ENCODE measurements at regions not wholly inside any gene's neighbourhood (a gene's known extent, or its start where the extent isn't known, plus 50 kb on each side); places are given as distances from the start of the nearest gene placed in this dataset.

GRCh38 chr14:84750284-84750683 lies 779.7 kb upstream of the FLRT2 start:
- ChIA-PET CTCF (no interaction called here), POLR2A (no interaction called here)
- Histone ChIP-seq H3K9me3 (ENCODE audit: control insufficient read depth in 1 of 2, insufficient read depth in 1 of 2, low read length in 2 of 2) (peaks cover 0 to 5% of the 10 kb centered on the region in 2 experiments), H3K27me3 (ENCODE audit: control insufficient read depth in 1 of 2, insufficient read depth in 2 of 2, low read length in 2 of 2) (no peaks in the 10 kb centered on the region), H3K27ac (ENCODE audit: low read depth in 1 of 2, low read length in 2 of 2) (no peak overlapping the region), H3K4me1 (ENCODE audit: insufficient read depth, low read length) (no peaks in the 10 kb centered on the region), H3K36me3 (ENCODE audit: insufficient read depth, low read length) (no peaks in the 10 kb centered on the region), H3K4me3 (ENCODE audit: low read length) (no peak overlapping the region)
- ATAC-seq (ENCODE audit: poor library complexity) (no peak), DNase-seq (no peak)
- no peaks in the 10 kb centered on the region for H3K4me1 Mint-ChIP-seq (ENCODE audit: low read depth)
- no peaks in the 10 kb centered on the region for H3K27me3 Mint-ChIP-seq
- H3K4me3 Mint-ChIP-seq = no peak overlapping the region
- TF ChIP-seq CTCF (IDR thresholded peaks at IDR 0.05) = no peak
- H3K36me3 Mint-ChIP-seq (ENCODE audit: low read depth) = no peaks in the 10 kb centered on the region
- H3K27ac Mint-ChIP-seq = no peak overlapping the region
- peaks cover 8% of the 10 kb centered on the region for H3K9me3 Mint-ChIP-seq
- intact Hi-C loops (cut with DNase I, micrococcal nuclease) = no loop called here

GRCh38 chr14:84750763-84751554 lies 779.0 kb upstream of the FLRT2 start:
- Histone ChIP-seq H3K27ac (ENCODE audit: low read depth in 1 of 2, low read length in 2 of 2) (no peak overlapping the region), H3K36me3 (ENCODE audit: insufficient read depth, low read length) (no peaks in the 10 kb centered on the region), H3K9me3 (ENCODE audit: control insufficient read depth in 1 of 2, insufficient read depth in 1 of 2, low read length in 2 of 2) (peaks cover 0 to 5% of the 10 kb centered on the region in 2 experiments), H3K27me3 (ENCODE audit: control insufficient read depth in 1 of 2, insufficient read depth in 2 of 2, low read length in 2 of 2) (no peaks in the 10 kb centered on the region), H3K4me1 (ENCODE audit: insufficient read depth, low read length) (no peaks in the 10 kb centered on the region), H3K4me3 (ENCODE audit: low read length) (no peak overlapping the region)
- DNase-seq (no peak), ATAC-seq (ENCODE audit: poor library complexity) (no peak)
- H3K27me3 Mint-ChIP-seq = no peaks in the 10 kb centered on the region
- ChIA-PET CTCF (no interaction called here), POLR2A (interaction anchor here (0.6 kb wide), 1 partner anchor 102 kb away, joined by 3 read pairs; no protein-coding TSS in a partner anchor)
- intact Hi-C loops (cut with DNase I, micrococcal nuclease) = no loop called here
- H3K27ac Mint-ChIP-seq = no peak overlapping the region
- no peak for TF ChIP-seq CTCF (IDR thresholded peaks at IDR 0.05)
- no peak overlapping the region for H3K4me3 Mint-ChIP-seq
- no peaks in the 10 kb centered on the region for H3K36me3 Mint-ChIP-seq (ENCODE audit: low read depth)
- H3K9me3 Mint-ChIP-seq = peaks cover 10% of the 10 kb centered on the region
- no peaks in the 10 kb centered on the region for H3K4me1 Mint-ChIP-seq (ENCODE audit: low read depth)

- DNase-seq (no peak), ATAC-seq (ENCODE audit: poor library complexity) (no peak)
- no peaks in the 10 kb centered on the region for H3K36me3 Mint-ChIP-seq (ENCODE audit: low read depth)
- Histone ChIP-seq H3K4me1 (ENCODE audit: insufficient read depth, low read length) (no peaks in the 10 kb centered on the region), H3K4me3 (ENCODE audit: low read length) (no peak overlapping the region), H3K9me3 (ENCODE audit: control insufficient read depth in 1 of 2, insufficient read depth in 1 of 2, low read length in 2 of 2) (peaks cover 0 to 5% of the 10 kb centered on the region in 2 experiments), H3K27ac (ENCODE audit: low read depth in 1 of 2, low read length in 2 of 2) (no peak overlapping the region), H3K27me3 (ENCODE audit: control insufficient read depth in 1 of 2, insufficient read depth in 2 of 2, low read length in 2 of 2) (no peaks in the 10 kb centered on the region), H3K36me3 (ENCODE audit: insufficient read depth, low read length) (no peaks in the 10 kb centered on the region)
- ChIA-PET CTCF (no interaction called here), POLR2A (no interaction called here)
- TF ChIP-seq CTCF (IDR thresholded peaks at IDR 0.05) = no peak
- no peaks in the 10 kb centered on the region for H3K4me1 Mint-ChIP-seq (ENCODE audit: low read depth)
- no peak overlapping the region for H3K27ac Mint-ChIP-seq
- intact Hi-C loops (cut with DNase I, micrococcal nuclease) = no loop called here
- no peaks in the 10 kb centered on the region for H3K27me3 Mint-ChIP-seq
- no peak overlapping the region for H3K4me3 Mint-ChIP-seq
- H3K9me3 Mint-ChIP-seq = peaks cover 10% of the 10 kb centered on the region
Observed at GRCh38 chr14:84751745-84752144, 778.2 kb upstream of the FLRT2 start.

All from CD4-positive, alpha-beta T cell (primary cell).